ENCODE measurements at regions not wholly inside any gene's neighbourhood (a gene's known extent, or its start where the extent isn't known, plus 50 kb on each side); places are given as distances from the start of the nearest gene placed in this dataset.

DNA sequence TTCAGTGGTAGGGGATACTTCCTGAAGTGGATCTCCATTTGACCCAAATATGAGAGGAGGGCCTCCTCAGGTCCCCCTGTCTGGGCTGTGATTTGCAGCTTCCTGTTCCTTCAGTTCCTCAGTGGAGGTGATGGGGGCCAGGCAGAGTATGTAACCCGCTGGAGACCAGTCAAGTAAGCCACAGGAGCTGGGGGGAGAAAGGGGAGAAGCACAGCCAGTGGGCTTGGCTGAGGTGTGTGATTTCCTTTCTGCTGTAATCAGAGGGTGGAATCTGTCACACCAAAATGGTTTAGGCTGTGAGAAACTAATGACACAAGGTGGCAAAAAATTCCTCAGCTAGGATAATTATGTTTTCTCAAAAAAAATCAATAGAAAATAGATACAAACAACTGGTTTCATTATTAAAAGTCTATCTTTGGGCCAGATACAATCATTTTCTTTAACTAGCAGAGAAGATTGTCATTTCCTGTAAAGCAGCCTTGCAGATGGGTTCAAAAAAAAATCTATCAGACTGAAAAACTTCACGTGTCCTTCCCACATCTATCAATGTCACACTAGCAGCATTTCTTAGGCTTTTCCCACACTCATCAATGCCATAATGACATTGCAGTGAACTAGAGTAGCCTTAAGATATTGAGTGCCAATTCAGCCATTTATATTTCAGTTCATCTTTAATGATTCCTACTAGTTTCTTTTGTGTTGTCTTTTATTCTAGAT is 1660.3 kb downstream of the EFNB2 start:
- DNase-seq = no peak

DNA sequence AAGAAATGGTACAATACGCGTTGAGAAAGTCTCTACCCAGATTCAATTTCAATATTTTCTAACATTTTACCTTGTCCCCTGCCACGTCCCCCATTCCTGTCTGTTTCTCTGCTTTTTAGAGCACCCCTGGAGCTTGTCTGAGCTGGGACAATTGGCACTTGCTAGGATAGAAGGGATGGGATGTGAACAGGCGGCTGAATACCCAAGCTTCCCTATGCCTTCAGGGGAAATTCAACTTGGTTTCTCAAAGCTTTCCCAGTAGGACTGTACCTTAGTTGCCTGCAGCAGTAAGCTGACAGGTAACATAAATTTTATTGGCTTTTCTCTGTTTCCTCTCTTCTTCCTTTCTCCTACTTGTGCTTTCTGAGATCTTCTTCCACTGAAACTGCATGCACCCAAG is 1663.3 kb downstream of the EFNB2 start:
- no peak for DNase-seq

DNA sequence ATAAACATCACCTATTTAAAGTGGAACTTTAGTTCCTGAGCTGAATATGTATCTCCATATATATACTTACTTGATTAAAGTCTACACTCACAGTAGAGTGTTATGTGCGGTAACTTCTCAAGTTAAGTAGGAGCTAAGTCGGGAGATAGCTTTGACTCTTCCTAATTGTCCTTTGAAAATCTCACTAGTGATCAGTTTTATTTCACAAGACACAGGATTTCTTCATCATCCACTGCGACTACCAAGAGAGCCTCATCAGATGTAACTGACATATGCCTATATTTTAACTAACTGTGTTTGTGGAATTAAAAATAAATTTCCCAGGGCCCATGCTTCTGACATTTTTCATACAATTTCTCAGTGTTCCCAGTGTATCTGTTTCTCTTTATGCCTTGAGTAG is 1664.0 kb downstream of the EFNB2 start:
- no peak for DNase-seq

DNA sequence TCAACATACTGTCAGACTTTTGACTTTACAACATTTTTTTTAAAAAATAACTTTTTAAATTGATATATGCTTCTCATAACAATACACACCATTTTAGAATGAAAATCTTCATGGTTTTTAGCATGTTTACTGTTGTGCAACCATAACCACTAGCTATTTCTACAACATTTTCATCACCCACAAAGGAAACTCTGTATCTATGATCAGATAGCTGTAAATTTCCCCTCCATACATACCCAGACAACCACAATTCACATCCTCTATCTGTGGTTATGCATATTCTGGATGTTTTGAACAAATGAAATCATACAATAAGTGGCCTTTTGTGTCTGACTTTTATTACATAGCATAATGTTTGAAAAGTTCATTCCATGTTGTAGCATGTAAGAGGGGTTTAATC is 1666.0 kb downstream of the EFNB2 start:
- DNase-seq = peak; percentile 63

DNA sequence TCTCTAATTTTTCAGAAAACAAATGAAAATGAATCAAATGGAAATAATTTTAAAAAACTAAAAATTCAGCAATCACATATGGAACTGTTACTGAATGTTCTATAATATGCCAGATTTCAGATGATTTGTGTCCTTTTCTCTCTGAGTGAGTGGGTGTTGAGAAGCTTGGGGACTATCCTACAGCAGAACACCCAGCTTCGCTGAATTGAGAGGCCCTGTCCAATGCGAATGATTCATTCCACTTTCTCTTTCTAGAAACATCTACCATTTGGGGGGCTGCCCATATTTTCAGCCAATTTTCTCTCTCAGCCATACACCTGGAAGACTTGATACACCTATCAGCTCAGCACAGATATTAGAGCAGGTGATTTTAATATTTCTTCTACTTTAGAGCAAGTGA is 1666.7 kb downstream of the EFNB2 start:
- DNase-seq = no peak

DNA sequence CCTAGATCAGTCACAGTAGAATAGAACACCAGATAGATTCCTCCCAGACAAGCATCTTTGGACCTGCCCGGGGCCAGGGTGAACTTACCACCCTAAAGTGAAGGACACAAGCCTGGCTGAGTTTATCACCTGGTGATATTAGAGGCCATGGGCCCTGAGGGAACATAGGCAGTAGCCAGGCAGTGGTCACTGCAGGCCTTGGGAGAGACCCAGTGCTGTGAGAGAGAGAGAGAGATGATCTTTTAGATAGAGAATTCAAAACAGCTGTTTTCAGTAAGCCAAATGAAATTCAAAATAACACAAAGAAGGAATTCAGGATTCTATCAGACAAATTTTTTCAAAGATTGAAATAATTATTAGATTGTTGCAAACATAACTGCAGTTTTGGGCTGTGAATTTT is 1679.9 kb downstream of the EFNB2 start:
- DNase-seq = no peak

DNA sequence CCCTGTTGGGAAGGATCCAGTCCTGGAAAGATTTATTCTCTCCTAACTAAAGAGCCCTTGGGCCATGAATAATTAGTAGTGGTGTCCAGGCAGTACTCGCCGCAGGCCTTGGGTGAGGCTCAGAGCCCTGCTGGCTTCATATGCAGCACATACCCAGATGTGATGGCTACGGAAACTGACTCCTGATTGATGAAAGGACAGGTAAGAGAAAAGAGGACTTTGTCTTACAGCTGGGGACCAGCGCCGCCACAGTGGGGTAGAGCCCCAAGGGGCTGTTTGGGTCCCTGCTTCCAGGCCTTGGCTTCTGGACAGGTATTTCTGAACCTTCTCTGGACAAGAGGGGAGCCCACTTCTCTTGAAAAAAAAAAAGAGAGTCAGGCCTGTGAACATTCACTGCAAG is 1680.8 kb downstream of the EFNB2 start:
- no peak for DNase-seq

DNA sequence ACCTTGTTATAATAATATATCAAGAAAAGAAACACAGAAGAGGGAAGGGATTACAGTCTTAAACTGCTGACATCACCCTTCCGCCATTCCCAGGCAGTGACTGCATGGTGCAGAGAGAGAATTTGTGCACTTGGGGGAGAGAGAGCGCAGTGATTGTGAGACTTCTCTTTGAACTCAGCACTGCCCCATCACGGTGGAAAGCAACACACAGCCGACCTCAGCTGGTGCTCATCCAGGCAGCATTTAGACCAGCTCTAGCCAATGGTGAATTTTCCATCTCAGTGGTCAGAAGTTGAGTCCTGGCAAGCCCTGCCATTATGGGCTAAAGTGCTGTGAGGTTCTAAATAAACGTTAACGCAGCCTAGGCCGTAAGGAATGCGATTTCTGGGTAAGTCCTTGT is 1681.5 kb downstream of the EFNB2 start:
- DNase-seq = no peak

DNA sequence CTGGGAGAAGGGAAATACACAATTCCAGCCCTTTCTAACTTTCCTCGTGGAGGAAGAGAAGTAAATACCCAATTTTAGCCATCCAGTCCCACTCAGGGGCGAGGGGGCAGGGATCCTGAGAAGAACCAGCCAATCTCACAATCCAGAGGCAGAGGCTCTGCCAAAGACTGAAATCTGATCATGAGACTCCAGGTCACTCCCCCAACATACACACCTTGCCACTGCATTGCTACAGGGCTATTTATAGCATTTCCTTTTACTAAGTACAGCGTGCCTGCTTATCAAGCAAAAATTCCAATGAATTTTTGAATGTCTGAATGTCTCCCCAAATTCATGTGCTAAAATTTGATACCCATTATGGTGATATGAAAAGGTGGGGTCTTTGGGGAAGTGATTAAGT is 1687.5 kb downstream of the EFNB2 start:
- DNase-seq = no peak

DNA sequence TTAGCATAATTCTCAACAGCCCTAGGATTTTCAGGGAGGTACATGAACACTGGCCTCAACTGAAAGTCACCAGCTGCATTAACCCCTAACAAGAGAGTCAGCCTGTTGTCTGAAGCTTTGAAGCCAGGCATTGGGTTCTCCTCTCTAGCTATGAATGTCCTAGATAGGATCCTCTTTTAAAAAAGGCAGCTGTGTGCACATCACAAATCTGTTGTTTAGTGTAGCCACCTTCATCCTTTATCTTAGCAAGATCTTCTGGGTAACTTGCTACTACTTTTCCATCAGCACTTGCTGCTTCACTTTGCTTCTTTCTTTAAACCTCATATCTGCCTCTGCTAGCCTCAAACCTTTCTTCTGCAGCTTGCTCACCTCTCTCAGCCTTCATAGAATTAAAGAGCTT is 1692.1 kb downstream of the EFNB2 start:
- no peak for DNase-seq

DNA sequence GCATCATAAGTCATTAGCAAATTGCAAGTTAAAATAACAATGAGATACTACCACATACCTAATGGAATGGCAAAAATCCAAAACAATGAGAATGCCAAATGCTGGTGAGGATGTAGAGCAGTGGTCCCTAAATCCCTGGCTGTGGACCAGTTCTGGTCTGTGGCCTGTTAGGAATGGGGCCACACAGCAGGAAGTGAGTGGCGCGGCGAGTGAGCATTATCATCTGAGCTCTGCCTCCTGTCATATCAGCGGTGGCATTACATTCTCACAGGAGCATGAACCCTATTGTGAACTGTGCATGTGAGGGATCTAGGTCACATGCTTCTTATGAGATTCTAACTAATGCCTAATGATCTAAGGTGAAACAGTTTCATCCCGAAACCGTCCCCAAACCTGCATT is 1694.4 kb downstream of the EFNB2 start:
- DNase-seq = no peak

DNA sequence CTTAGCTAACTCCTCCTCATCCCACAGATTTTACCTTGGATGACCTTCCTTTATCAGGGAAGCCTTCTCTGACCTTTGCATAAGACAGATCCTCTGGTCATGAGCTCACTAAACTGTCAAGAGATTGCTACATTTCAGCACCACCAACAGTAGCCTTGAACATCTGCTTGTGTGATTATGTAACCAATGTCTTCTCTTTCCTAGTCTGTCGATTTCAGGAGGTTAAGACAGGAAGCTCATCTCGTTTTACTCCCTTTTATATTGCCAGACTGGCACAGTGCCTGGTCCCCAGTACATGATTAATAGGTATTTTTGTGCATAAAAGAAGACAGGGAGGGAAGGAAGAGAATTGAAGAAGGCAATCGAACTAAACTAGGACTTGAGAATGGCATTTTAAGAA is 1697.7 kb downstream of the EFNB2 start:
- peak; percentile 1 for DNase-seq

DNA sequence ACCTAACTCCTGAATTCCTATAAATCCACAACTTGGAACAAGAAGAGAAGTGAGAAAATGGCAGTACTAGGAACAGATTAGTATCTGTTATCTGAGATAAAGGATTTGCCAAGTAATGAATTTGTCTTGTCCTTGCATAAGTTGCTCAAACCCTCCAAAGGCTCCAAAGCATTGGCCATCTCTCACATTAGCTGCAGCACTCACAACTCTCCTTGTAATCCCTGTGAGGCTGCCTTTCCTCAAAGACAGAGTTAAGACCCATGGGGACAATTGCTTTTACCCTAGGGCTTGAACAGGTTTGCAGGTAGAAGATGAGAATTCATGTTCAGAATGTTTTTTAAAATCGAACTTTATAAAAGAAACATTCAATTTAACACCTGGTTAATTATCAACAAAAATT is 1702.2 kb downstream of the EFNB2 start:
- DNase-seq = no peak

DNA sequence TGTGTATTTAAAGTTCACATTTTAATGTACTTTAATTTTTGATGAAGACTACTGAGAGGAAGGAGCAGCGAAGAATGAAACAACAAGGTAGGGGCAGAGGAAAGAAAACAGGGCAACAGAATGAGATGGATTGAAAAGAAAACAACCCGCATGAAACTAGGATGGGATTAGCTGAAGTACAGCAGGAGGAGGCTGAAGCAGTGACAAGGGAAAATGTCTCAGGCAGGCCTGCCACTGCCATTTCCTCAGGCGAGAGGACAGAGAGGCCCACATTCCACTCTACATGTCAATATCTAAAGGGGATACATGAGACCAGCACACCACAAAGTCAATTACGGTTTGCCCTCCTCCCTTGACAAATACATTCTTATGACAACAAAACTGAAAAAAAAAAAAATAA is 1703.2 kb downstream of the EFNB2 start:
- no peak for DNase-seq

DNA sequence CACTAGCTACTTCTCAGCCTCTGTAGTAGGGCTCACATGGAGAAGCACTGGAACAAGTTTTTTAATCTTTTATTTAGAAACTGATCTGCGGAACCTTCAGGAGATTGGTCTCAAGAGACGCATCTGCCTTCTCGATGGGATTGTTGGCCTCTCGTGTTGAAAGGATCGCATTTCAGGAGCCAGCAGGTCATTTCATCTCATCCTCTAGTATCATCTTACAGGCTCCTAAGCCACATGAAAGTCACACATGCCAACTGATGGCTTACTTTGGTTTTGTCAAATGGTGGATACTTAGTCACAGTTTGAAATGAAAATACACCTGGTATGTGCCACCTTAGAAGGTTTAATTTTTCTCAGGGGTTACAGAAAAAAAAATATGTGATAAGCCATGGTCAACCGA is 1703.6 kb downstream of the EFNB2 start:
- DNase-seq = no peak

DNA sequence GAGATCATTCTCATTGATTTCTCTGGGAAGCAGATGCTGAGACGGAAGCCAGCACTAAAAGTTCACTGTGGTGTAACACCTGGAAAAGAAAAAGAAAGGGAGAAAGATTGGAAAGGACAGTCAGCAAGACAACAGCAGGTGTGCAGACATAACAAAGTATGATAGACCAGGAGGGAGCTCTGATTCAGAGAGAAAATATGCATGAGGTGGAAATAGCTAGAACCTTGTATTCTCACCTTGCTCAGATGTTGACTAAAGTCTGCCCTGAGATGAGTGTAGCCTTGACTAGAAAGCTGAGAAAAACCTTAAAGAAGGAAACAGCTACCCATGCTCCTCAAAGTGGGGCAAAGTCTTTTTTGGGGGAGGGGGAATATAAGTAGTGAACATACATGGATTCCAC is 1711.8 kb downstream of the EFNB2 start:
- no peak for DNase-seq

DNA sequence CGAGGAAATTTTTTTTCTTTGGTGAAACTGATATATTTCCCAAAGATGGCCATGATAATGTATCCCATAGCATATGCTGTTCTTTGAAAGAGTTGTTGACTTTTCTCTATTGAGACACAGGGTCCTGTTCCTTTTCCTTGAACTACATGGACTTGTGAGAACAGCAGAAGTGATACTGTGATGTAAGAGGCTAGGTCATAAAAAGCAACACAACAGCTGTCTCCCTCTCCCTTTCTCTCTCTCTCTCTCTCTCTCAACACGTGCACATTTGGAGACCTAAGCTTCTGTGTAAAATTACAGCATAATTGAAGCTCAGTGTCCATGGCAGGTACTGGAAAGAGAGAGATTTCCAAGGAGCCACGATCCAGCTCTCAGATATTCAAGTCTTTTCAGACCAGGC is 1712.4 kb downstream of the EFNB2 start:
- DNase-seq = no peak

DNA sequence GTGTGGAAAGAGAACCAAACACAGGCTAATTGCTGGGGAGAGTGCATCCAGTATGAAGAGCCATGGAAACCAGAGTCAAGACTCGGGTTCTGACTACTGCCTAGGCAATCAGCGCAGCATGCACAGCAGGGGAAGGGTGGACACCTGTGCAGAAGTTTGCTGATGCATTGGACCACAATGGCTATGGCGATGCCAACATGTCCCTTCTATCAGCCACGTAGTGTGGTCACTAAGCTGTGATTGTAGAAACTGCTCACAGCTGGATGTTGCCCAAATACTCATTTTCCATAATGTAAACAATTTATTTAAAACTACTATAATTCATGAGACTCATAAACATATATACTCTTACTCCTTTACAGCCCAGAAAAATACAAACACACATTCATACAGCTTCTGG is 1718.2 kb downstream of the EFNB2 start:
- DNase-seq = no peak

DNA sequence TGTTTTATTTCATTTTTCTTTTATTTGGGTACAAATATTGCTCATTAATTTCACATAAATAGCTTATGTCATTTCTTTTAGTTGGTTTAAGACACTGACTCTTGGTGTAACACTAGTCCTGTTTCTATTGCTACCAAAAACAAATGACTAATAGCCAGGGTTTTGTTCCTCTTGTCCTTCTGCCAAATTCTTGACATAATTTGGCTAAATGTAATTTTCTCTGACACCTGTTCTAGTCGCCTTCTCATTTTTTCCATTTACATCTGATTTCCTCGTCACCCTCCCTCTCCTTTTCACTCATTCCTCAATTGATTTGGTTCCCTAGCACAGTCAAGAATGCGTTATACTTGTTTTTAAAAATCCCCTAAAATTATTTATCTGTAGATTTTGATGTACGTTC is 1718.7 kb downstream of the EFNB2 start:
- no peak for DNase-seq

DNA sequence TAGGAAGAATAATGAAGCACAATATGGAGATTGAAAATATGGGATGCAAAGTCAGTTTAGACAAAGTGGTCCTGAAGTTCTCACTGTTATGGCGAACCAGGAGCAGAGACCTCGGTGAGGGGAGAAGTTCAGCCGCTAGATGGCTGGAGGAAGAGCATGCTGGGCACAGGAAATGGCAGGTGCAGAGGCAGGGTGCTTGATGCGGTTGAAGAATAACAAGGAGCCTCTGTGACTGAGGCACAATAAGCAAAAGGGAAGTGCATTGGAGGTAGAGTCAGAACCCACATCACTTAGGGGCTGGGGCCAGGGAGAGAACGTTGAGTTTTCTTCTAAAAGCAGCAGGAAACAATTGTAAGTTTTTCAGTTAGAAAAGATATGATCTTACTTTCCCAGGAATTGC is 1725.2 kb downstream of the EFNB2 start:
- no peak for DNase-seq

DNA sequence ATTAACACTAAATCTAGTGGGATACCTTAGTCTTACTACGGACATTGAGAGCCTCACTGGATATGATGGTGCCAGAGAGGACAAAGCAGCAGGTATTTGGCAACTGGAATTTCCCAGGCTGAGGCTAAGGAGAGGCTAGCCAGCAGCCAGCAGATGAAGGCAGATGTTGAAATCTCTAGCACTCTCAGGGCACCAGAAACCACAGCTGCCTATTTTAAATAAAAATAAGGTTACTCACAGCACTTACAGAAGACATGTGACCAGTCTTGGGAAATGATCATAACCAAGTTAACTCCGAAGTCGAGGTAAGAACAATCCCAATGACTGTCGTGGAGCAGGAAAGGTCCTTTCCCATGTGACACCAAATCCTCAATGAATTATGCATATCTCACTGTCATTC is 1726.0 kb downstream of the EFNB2 start:
- peak; percentile 5 for DNase-seq

DNA sequence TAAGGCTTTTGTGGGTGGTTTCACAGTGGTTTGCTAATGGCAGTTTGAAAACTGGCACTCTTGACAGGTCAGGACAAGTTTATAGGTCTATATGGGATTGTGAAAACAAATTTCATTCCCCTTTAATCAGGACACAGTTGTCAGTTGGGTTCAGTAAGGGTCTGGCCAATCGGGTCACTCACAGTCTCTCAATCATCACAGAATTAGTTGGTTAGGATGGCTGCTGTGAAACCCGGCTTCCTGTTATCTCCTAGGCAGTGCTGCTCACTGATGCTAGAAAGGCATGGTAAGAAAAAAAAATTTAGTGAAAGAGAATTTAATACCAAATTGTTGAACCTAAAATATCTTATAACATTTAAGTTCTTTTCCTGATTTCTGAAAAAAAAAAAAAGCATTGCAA is 1730.1 kb downstream of the EFNB2 start:
- DNase-seq = no peak

DNA sequence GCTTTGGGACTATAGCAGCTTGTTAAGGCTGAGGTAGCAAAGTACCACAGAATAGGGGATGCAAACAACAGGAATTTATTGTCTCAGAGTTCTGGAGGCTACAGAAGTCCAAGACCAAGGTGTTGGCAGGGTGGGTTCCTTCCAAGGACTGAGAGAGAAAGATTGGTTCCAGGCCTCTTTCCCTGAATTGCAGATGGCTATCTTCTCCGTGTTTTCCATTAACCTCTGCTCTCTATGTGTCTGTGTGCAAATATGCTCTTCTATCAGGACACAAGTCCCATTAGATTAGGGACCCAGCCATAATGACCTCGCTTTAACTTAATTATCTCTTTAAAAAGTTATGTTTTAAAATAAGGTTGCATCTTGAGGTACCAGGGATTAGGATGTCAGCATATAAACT is 1732.9 kb upstream of the SLC10A2 start:
- no peak for DNase-seq

DNA sequence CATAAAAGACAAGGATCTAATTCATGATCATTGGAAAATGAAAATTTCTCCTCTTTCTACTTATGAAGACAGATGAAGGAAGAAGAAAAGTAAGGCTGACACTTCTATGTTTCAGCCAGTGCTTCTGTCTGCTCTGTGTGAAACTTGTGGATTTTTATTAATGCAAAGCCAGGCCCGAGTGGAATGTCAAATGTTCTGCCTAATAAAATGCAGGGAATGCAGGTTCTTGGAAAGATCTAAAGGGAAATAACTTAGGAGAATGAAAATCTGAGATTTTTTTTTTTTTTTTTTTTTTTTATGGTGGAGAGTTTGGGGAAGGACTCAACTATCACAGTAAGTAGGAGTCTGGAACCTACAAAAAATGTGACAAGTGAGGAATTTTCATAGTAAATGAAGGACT is 1732.3 kb upstream of the SLC10A2 start:
- DNase-seq = peak; percentile 1

DNA sequence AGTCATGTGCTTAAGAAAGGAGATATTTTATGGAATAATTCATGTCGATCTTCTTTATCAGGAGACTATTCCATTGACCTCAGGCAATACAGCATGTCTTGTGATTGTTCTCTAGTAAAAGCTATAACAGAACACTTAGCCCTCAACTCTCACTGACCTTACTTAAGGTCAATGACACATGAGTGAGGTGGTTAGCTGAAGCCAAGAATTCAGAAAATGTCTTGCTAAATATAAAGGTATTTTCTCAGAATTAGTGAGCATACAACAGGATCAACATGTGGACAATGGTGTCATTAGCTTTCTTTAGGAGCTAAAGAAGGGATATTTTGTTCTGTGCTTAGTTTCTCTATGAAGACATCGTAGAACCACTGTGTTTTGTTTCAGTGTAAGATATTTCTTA is 1730.4 kb upstream of the SLC10A2 start:
- peak; percentile 3 for DNase-seq

DNA sequence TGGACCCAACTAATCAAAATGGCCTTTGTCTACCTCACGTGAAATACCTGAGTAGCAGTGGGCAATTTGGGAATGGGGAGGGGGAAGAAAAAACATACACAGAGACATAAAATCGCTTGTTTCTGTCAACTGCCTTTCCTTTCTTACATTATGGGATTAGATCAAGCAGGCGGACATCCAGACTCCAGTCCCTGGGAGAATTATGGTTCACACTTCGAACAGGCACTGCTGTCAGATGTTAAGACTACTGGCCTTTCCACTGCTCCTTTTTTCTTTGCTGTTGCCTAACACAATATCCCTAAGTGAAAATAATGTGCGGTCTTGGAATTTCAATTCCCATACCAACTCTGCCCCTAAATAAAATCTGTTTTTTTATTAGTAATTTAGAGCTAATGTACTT is 1719.7 kb upstream of the SLC10A2 start:
- DNase-seq = no peak
